HCT116 (cell line): ENCODE measurements at regions not wholly inside any gene's neighbourhood (a gene's known extent, or its start where the extent isn't known, plus 50 kb on each side); places are given as distances from the start of the nearest gene placed in this dataset.

ENCODE experiments used
- ATAC-seq: fragments of 200-7000 bp; cut with Tn5 transposase; 2 replicates; pipeline ENCODE4 v1.9.1; 2020; ENCODE audit warnings: mild to moderate bottlenecking, moderate library complexity
- BruUV-seq: library from RNA; stranded (reverse); fragments of 400-500 nt; replicated peaks from 2 replicates; lab custom pipeline; 2021; lab: Mats Ljungman, UMichigan
- CTCF ChIA-PET: fragments of 300-600 bp; sonication (Branson Sonifier 250); formaldehyde crosslinking; loops from one replicate; lab custom pipeline; 2021; ENCODE audit warnings: antibody characterized with exemption; lab: Charles Lee
- POLR2A ChIA-PET: fragments of 300-600, 350-600 bp; sonication (Branson Sonifier 250); formaldehyde crosslinking; loops from one replicate; lab custom pipeline; 2021; ENCODE audit warnings: antibody characterized with exemption; lab: Charles Lee
- RAD21 ChIA-PET, 2 experiments: fragments of 300-600 bp; sonication (Branson Sonifier 250); formaldehyde crosslinking; loops; one replicate each; lab custom pipeline; 2023; ENCODE audit warnings: low total read pairs in 2 of 2; ENCODE audit not compliant: uncharacterized antibody in 2 of 2, unreplicated experiment in 2 of 2, low non-redundant PET in 1 of 2; lab: Charles Lee
- DNase-seq: peaks from one replicate; pipeline ENCODE4 v3.0.0-alpha.2; 2010; ENCODE audit warnings: low read depth, low spot score
- H2AFZ ChIP-seq: fragments of 200-600 bp; shearing (Covaris generic), sonication (generic); 2 replicates; pipeline ENCODE4 v1.6.1; 2017; ENCODE audit warnings: low read depth, mixed run types, mixed read lengths, antibody characterized with exemption, low read length; ENCODE audit not compliant: poor library complexity, severe bottlenecking
- H3K27ac ChIP-seq: 2 replicates; pipeline ENCODE4 v1.5.1; 2012; ENCODE audit warnings: low read depth, low read length
- H3K27me3 ChIP-seq: fragments of 200-600 bp; sonication (generic); 2 replicates; pipeline ENCODE4 v1.6.1; 2016; ENCODE audit warnings: mixed run types, low read length, mixed read lengths; ENCODE audit not compliant: insufficient read depth
- H3K36me3 ChIP-seq, 2 experiments: fragments of 200-500 bp in 1 of 2; fragments of 200-600 bp in 1 of 2; sonication (Bioruptor generic) in 1 of 2; sonication (generic) in 1 of 2; 2 replicates each; pipeline versions ENCODE4 v1.5.1 to v1.6.1; 2014 to 2016; ENCODE audit warnings: low read length in 2 of 2, inconsistent platforms in 1 of 2, mixed read lengths in 1 of 2, mixed run types in 1 of 2; ENCODE audit not compliant: insufficient read depth in 2 of 2, control insufficient read depth in 1 of 2
- H3K4me1 ChIP-seq, 2 experiments: fragments of 200-600 bp in 1 of 2; sonication (generic) in 1 of 2; 2 replicates each; pipeline versions ENCODE4 v1.5.1 to v1.6.1; 2012 to 2017; ENCODE audit warnings: low read length in 2 of 2, inconsistent platforms in 1 of 2, mild to moderate bottlenecking in 1 of 2, mixed read lengths in 1 of 2, mixed run types in 1 of 2, moderate library complexity in 1 of 2; ENCODE audit not compliant: insufficient read depth in 2 of 2, control insufficient read depth in 1 of 2
- H3K4me2 ChIP-seq: fragments of 200-600 bp; sonication (generic); 2 replicates; pipeline ENCODE4 v1.6.1; 2017; ENCODE audit warnings: mixed run types, low read length, mixed read lengths
- H3K4me3 ChIP-seq, 2 experiments: fragments of 200-600 bp in 1 of 2; sonication (generic) in 1 of 2; replicated peaks in 1 of 2; 2 replicates each; pipeline ENCODE4 v1.5.1; 2011 to 2016; ENCODE audit warnings: low read length in 2 of 2, control low read depth in 1 of 2, low read depth in 1 of 2, mild to moderate bottlenecking in 1 of 2, mixed read lengths in 1 of 2, mixed run types in 1 of 2
- H3K79me2 ChIP-seq: fragments of 200-600 bp; sonication (generic); 2 replicates; pipeline ENCODE4 v1.6.1; 2017; ENCODE audit warnings: mild to moderate bottlenecking, mixed run types, low read length, moderate library complexity, mixed read lengths; ENCODE audit not compliant: insufficient read depth
- H3K9ac ChIP-seq: fragments of 200-600 bp; sonication (generic); 2 replicates; pipeline ENCODE4 v1.6.1; 2016; ENCODE audit warnings: low read length, mixed read lengths
- H3K9me2 ChIP-seq: fragments of 200-600 bp; sonication (generic), shearing (Covaris generic); 2 replicates; pipeline ENCODE4 v1.6.1; 2017; ENCODE audit warnings: mixed run types, mild to moderate bottlenecking, moderate library complexity; ENCODE audit not compliant: insufficient read depth
- H3K9me3 ChIP-seq, 2 experiments: fragments of 200-500 bp in 1 of 2; fragments of 200-600 bp in 1 of 2; sonication (Bioruptor generic) in 1 of 2; sonication (generic) in 1 of 2; 2 replicates each; pipeline ENCODE4 v1.6.1; 2014 to 2017; ENCODE audit warnings: low read length in 2 of 2, mixed read lengths in 2 of 2, inconsistent platforms in 1 of 2, low read depth in 1 of 2, mild to moderate bottlenecking in 1 of 2, mixed run types in 1 of 2, moderate library complexity in 1 of 2; ENCODE audit not compliant: control insufficient read depth in 1 of 2, insufficient read depth in 1 of 2
- H4K20me1 ChIP-seq: fragments of 200-600 bp; sonication (generic), shearing (Covaris generic); 2 replicates; pipeline ENCODE4 v1.6.1; 2017; ENCODE audit warnings: mixed run types, mild to moderate bottlenecking, moderate library complexity; ENCODE audit not compliant: insufficient read depth
- ELF1 ChIP-seq: IDR thresholded peaks from 2 replicates; pipeline ENCODE4 v1.6.1; 2012; ENCODE audit warnings: low read depth, borderline replicate concordance
- EZH2 ChIP-seq: fragments of 200-600 bp; sonication (generic); IDR thresholded peaks from 2 replicates; pipeline ENCODE4 v1.6.1; 2017; ENCODE audit warnings: antibody characterized with exemption, mixed run types
- FOSL1 ChIP-seq: IDR thresholded peaks from 2 replicates; pipeline ENCODE4 v1.6.1; 2012; ENCODE audit warnings: low read depth
- POLR2A ChIP-seq: IDR thresholded peaks from 2 replicates; pipeline ENCODE4 v1.7.0; 2011; ENCODE audit warnings: borderline replicate concordance; ENCODE audit not compliant: insufficient read depth, insufficient read length; ENCODE audit errors: extremely low read depth
- POLR2AphosphoS5 ChIP-seq: IDR thresholded peaks from 2 replicates; pipeline ENCODE4 v1.6.1; 2011; ENCODE audit warnings: mild to moderate bottlenecking, low read depth, low read length, moderate library complexity
- SIN3A ChIP-seq: IDR thresholded peaks from 2 replicates; pipeline ENCODE4 v1.6.1; 2012; ENCODE audit warnings: low read depth
- SRF ChIP-seq: IDR thresholded peaks from 2 replicates; pipeline ENCODE4 v1.6.1; 2012; ENCODE audit warnings: low read depth
- TCF7L2 ChIP-seq: IDR thresholded peaks from 2 replicates; pipeline ENCODE4 v1.7.0; 2011; ENCODE audit warnings: borderline replicate concordance, inconsistent platforms; ENCODE audit not compliant: insufficient read depth, insufficient read length; ENCODE audit errors: extremely low read depth
- YY1 ChIP-seq: IDR thresholded peaks from 2 replicates; pipeline ENCODE4 v1.6.1; 2011; ENCODE audit warnings: low read length, low read depth, moderate library complexity, mild to moderate bottlenecking; ENCODE audit not compliant: insufficient replicate concordance; ENCODE audit errors: extremely low read depth
- ZFX ChIP-seq: fragments of 450-650 bp; IDR thresholded peaks from 2 replicates; pipeline ENCODE4 v1.6.1; 2017
- intact Hi-C: fragments of 100-400 bp; cut with micrococcal nuclease; formaldehyde crosslinking; loops from 2 replicates; pipeline ENCODE4 v1.10.0; 2022
- TF ChIP-seq, protein P1 (sequence below): IDR thresholded peaks from 2 replicates; pipeline ENCODE4 v1.6.1; 2011; ENCODE audit warnings: mild to moderate bottlenecking, low read length, moderate library complexity; ENCODE audit not compliant: insufficient replicate concordance; ENCODE audit errors: extremely low read depth

DNA sequence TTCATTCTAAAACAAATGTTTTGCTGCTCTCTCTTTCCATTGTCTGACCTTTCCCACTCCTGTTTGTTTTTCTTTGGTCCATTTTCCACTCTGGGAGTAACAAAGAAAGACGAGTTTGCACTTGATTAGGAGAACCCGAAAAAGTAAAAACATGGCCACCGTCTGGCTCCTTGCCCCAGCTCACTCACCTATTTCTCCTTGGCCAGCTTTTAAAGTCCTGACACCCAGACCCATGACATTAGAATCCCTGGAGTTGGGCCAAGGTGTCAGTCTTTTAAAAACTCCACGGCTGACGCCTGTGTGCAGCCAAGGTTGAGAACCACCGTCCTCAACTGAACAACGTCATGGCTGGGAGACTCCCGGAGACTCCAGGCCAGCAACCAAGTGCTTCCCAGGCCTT is 63.6 kb upstream of the FLT1 start (continued):
- TF ChIP-seq SIN3A (no peak), POLR2A (no peak), YY1 (no peak), FOSL1 (no peak), ELF1 (no peak), TCF7L2 (no peak)
- TF ChIP-seq, all 23 proteins: peak for 0

DNA sequence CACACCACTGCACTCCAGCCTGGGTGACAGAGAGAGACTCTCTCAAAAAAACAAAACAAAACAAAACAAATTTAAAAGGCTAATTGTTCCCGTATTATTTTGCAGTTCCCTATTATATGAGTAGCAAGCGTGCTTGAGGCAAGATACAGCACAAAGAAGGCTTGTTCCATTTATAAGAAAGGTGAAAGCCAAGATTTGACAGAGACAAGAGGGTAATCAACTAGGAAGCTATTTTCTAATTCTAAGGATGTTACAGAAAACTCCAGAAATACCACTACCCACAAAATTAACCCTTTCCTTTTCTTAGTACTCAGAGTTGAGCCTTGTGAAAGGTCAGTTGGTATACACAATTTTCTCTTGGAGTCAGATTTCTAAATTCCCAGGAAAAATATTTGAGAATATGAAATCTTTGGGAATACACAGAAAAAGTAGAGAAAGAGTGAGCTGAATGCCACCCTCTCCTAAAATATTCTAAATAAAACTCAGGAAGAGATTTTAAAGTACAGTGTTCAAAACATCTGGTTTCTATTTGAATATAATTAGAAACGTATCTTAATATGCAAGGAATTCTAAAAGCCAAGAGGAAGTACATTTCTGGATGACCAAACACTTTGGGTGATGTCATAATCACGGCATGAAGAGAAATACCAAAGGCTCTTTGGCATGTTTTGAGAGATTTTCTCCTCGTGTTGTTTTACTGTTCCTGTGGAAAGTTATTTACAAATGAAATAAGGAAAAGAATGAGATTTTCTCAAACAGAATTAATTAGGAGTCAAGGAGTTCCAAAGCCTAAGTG is 63.0 kb upstream of the FLT1 start:
- Histone ChIP-seq H3K4me1 (no peaks in the 10 kb centered on the region), H3K9me2 (no peaks in the 10 kb centered on the region; the same call in 1 of the 2 replicates), H3K27ac (no peak overlapping the region), H4K20me1 (no peaks in the 10 kb centered on the region), H3K4me3 (no peak overlapping the region), H2AFZ (no peak overlapping the region), H3K9ac (no peak overlapping the region), H3K4me2 (no peak overlapping the region), H3K27me3 (no peaks in the 10 kb centered on the region), H3K9me3 (no peaks in the 10 kb centered on the region), H3K36me3 (no peaks in the 10 kb centered on the region), H3K79me2 (no peaks in the 10 kb centered on the region)
- DNase-seq (no peak), ATAC-seq (no peak)
- RAD21 ChIA-PET, result no interaction called here
- TF ChIP-seq, protein P1, sequence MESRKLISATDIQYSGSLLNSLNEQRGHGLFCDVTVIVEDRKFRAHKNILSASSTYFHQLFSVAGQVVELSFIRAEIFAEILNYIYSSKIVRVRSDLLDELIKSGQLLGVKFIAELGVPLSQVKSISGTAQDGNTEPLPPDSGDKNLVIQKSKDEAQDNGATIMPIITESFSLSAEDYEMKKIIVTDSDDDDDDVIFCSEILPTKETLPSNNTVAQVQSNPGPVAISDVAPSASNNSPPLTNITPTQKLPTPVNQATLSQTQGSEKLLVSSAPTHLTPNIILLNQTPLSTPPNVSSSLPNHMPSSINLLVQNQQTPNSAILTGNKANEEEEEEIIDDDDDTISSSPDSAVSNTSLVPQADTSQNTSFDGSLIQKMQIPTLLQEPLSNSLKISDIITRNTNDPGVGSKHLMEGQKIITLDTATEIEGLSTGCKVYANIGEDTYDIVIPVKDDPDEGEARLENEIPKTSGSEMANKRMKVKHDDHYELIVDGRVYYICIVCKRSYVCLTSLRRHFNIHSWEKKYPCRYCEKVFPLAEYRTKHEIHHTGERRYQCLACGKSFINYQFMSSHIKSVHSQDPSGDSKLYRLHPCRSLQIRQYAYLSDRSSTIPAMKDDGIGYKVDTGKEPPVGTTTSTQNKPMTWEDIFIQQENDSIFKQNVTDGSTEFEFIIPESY, result no peak
- TF ChIP-seq EZH2, result no peak
- no peak for TF ChIP-seq POLR2AphosphoS5
- TF ChIP-seq ZFX, result no peak
- TF ChIP-seq SRF, result no peak
- TF ChIP-seq YY1, result no peak
- no TSS peak for BruUV-seq
- intact Hi-C loops, result no loop called here
- CTCF ChIA-PET, result no interaction called here
- POLR2A ChIA-PET, result no interaction called here
